Chondrocyte (in vitro differentiated cells): ENCODE measurements at regions not wholly inside any gene's neighbourhood (a gene's known extent, or its start where the extent isn't known, plus 50 kb on each side); places are given as distances from the start of the nearest gene placed in this dataset.

Experiments
- DNase-seq: peaks from one replicate; pipeline ENCODE4 v3.0.0; 2021; ENCODE audit warnings: mixed read lengths, low spot score
- H3K27ac Mint-ChIP-seq: one replicate; pipeline ENCODE4 v1.8.0; 2021; ENCODE audit warnings: mild to moderate bottlenecking, moderate library complexity, mixed read lengths; ENCODE audit not compliant: unreplicated experiment
- H3K27me3 Mint-ChIP-seq: 2 replicates; pipeline ENCODE4 v1.8.0; 2021; ENCODE audit warnings: low read depth, mixed read lengths
- H3K36me3 Mint-ChIP-seq: 2 replicates; pipeline ENCODE4 v1.8.0; 2021; ENCODE audit warnings: low read depth, mixed read lengths
- H3K4me1 Mint-ChIP-seq: 2 replicates; pipeline ENCODE4 v1.8.0; 2021; ENCODE audit warnings: low read depth, mild to moderate bottlenecking, mixed read lengths
- H3K4me3 Mint-ChIP-seq: one replicate; pipeline ENCODE4 v1.8.0; 2021; ENCODE audit warnings: mild to moderate bottlenecking, moderate library complexity, mixed read lengths; ENCODE audit not compliant: unreplicated experiment
- H3K9me3 Mint-ChIP-seq: 2 replicates; pipeline ENCODE4 v1.8.0; 2021; ENCODE audit warnings: low read depth, mixed read lengths
- TF ChIP-seq, protein P1 (sequence below): fragments of 200-600 bp; sonication (generic); IDR thresholded peaks from 2 replicates; pipeline ENCODE4 v1.5.0; 2021; ENCODE audit warnings: antibody characterized with exemption, mild to moderate bottlenecking, moderate library complexity

- no peak overlapping the region for H3K4me3 Mint-ChIP-seq
- no peaks in the 10 kb centered on the region for H3K4me1 Mint-ChIP-seq
- peaks cover 29% of the 10 kb centered on the region for H3K27me3 Mint-ChIP-seq
- H3K27ac Mint-ChIP-seq = no peak overlapping the region
- DNase-seq = no peak
- H3K36me3 Mint-ChIP-seq = no peaks in the 10 kb centered on the region
- TF ChIP-seq, protein P1, sequence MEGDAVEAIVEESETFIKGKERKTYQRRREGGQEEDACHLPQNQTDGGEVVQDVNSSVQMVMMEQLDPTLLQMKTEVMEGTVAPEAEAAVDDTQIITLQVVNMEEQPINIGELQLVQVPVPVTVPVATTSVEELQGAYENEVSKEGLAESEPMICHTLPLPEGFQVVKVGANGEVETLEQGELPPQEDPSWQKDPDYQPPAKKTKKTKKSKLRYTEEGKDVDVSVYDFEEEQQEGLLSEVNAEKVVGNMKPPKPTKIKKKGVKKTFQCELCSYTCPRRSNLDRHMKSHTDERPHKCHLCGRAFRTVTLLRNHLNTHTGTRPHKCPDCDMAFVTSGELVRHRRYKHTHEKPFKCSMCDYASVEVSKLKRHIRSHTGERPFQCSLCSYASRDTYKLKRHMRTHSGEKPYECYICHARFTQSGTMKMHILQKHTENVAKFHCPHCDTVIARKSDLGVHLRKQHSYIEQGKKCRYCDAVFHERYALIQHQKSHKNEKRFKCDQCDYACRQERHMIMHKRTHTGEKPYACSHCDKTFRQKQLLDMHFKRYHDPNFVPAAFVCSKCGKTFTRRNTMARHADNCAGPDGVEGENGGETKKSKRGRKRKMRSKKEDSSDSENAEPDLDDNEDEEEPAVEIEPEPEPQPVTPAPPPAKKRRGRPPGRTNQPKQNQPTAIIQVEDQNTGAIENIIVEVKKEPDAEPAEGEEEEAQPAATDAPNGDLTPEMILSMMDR = no peak
- H3K9me3 Mint-ChIP-seq = peaks cover 7% of the 10 kb centered on the region
Observed at GRCh38 chr14:94857950-94858349, 88.0 kb upstream of the GSC start.

DNA sequence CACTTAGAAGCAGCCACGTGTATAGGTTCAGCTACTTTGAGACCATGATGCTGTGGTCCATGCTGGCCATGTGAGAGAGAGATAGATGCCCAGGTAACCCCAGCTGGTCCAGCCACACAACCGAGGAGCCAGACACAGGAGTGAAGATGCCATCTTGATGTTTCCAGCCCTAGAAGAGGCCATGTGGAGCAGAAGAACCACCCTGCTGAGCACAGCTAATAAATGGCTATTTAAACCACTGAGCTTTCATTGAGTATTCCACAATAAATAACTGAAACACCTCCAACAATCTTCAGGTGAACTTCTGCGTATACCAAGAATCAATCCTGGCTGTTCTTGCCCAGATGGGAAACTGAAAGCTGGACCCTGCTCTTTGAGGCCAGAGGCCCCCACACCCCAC, 84.0 kb upstream of the GSC start:
- H3K27ac Mint-ChIP-seq = no peak overlapping the region
- H3K4me1 Mint-ChIP-seq = no peaks in the 10 kb centered on the region
- H3K36me3 Mint-ChIP-seq = no peaks in the 10 kb centered on the region
- peak; percentile 25 for DNase-seq
- H3K9me3 Mint-ChIP-seq = peaks cover 7% of the 10 kb centered on the region
- H3K27me3 Mint-ChIP-seq = peaks cover 12% of the 10 kb centered on the region
- TF ChIP-seq, protein P1 = no peak
- no peak overlapping the region for H3K4me3 Mint-ChIP-seq

DNA sequence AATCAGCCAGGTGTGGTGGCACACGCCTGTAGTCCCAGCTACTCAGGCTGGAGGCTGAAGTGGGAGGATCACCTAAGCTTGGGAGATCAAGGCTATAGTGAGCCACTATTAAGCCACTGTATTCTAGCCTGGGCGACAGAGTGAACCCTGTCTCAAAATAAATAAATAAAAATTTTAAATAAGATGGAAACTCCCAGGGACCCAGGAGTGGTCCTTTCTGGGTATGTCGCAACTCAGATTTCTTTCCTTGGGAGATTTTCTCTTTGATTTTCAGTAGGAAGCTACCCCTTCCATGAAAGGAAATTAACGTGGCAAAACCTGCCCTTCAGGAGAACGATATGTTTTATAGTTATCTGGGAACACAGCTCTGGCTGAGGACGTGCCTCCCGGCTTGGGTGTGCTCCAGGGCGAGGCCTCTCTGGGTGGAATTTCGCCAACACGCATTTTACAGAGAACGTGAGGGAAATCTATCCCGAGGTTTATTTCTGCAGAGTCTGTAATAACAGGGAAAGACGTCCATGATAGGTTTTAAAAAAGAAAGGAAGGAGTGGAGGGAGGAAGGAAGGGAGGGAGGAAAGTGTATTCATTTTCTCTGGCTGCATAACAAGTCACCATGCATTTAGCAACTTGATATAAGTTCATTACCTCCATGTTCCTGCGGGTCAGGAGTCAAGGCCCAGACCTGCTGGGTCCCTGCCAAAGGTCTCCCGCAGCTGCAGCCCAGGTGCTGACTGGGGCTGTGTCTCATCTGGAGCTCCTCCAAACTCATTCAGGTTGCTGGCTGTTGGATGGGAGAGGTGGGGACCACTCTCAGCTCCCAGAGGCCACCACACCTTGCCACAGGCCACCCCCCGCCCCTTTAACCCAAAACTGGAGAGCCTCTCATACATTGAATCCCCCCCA, 80.6 kb upstream of the GSC start:
- no peak overlapping the region for H3K4me3 Mint-ChIP-seq
- H3K27ac Mint-ChIP-seq = no peak overlapping the region
- TF ChIP-seq, protein P1 = no peak
- H3K27me3 Mint-ChIP-seq = peaks cover 4% of the 10 kb centered on the region
- H3K4me1 Mint-ChIP-seq = no peaks in the 10 kb centered on the region
- no peaks in the 10 kb centered on the region for H3K36me3 Mint-ChIP-seq
- H3K9me3 Mint-ChIP-seq = peaks cover 7% of the 10 kb centered on the region
- DNase-seq = peak; percentile 22

- TF ChIP-seq, protein P1 = no peak
- no peaks in the 10 kb centered on the region for H3K4me1 Mint-ChIP-seq
- no peaks in the 10 kb centered on the region for H3K27me3 Mint-ChIP-seq
- no peak overlapping the region for H3K4me3 Mint-ChIP-seq
- H3K27ac Mint-ChIP-seq = no peak overlapping the region
- DNase-seq = no peak
- no peaks in the 10 kb centered on the region for H3K36me3 Mint-ChIP-seq
- no peaks in the 10 kb centered on the region for H3K9me3 Mint-ChIP-seq
Observed at GRCh38 chr14:94844593-94845152, 74.8 kb upstream of the GSC start.

DNA sequence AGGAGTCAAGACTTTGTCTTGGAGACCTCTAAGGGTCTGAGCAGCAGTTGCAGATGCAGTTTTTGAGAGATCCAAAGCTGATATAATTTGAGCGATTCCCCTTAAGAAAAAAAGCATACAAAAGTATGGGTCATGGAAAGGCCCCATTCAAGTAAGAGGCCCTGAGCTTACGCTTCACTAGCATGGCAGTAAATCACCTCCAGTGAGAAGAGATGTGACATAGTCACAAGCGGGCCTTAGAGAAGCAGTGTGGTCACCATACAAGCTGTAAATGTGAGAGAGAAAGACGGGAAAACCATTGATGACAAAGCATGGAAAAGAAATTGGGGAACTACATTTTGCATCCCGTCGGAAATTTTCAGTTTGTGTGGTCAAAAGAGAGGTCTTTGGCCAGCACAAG, 70.6 kb upstream of the GSC start:
- no peak overlapping the region for H3K27ac Mint-ChIP-seq
- H3K36me3 Mint-ChIP-seq = no peaks in the 10 kb centered on the region
- H3K4me3 Mint-ChIP-seq = no peak overlapping the region
- TF ChIP-seq, protein P1 = no peak
- no peaks in the 10 kb centered on the region for H3K9me3 Mint-ChIP-seq
- no peak for DNase-seq
- H3K27me3 Mint-ChIP-seq = peaks cover 2% of the 10 kb centered on the region
- no peaks in the 10 kb centered on the region for H3K4me1 Mint-ChIP-seq
